ENCODE measurements at regions not wholly inside any gene's neighbourhood (a gene's known extent, or its start where the extent isn't known, plus 50 kb on each side); places are given as distances from the start of the nearest gene placed in this dataset.

GRCh38 chr4:110415478-110415877, 60.5 kb upstream of the ENPEP start:
- TF ChIP-seq, protein P1, sequence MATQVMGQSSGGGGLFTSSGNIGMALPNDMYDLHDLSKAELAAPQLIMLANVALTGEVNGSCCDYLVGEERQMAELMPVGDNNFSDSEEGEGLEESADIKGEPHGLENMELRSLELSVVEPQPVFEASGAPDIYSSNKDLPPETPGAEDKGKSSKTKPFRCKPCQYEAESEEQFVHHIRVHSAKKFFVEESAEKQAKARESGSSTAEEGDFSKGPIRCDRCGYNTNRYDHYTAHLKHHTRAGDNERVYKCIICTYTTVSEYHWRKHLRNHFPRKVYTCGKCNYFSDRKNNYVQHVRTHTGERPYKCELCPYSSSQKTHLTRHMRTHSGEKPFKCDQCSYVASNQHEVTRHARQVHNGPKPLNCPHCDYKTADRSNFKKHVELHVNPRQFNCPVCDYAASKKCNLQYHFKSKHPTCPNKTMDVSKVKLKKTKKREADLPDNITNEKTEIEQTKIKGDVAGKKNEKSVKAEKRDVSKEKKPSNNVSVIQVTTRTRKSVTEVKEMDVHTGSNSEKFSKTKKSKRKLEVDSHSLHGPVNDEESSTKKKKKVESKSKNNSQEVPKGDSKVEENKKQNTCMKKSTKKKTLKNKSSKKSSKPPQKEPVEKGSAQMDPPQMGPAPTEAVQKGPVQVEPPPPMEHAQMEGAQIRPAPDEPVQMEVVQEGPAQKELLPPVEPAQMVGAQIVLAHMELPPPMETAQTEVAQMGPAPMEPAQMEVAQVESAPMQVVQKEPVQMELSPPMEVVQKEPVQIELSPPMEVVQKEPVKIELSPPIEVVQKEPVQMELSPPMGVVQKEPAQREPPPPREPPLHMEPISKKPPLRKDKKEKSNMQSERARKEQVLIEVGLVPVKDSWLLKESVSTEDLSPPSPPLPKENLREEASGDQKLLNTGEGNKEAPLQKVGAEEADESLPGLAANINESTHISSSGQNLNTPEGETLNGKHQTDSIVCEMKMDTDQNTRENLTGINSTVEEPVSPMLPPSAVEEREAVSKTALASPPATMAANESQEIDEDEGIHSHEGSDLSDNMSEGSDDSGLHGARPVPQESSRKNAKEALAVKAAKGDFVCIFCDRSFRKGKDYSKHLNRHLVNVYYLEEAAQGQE (IDR thresholded peaks at IDR 0.05; ENCODE audit: insufficient read depth in 1 of 2, low read depth in 2 of 2, low read length in 2 of 2) = no peak
- TF ChIP-seq POLR2AphosphoS5 (IDR thresholded peaks at IDR 0.05; ENCODE audit: low read depth, low read length) = no peak
- no peak for TF ChIP-seq SIN3A (IDR thresholded peaks at IDR 0.05; ENCODE audit: borderline replicate concordance, insufficient read depth, low read length)
- no peak for TF ChIP-seq TAF1 (IDR thresholded peaks at IDR 0.05; ENCODE audit: borderline replicate concordance, insufficient read depth, low read length)
- TF ChIP-seq FOXP2 (optimal IDR thresholded peaks at IDR 0.05; ENCODE audit: borderline replicate concordance, extremely low read depth, extremely low read length, insufficient read depth) = no peak

Data from PFSK-1 (cell line).